GM18909 (cell line): ENCODE measurements at regions not wholly inside any gene's neighbourhood (a gene's known extent, or its start where the extent isn't known, plus 50 kb on each side); places are given as distances from the start of the nearest gene placed in this dataset.
A peak's percentile ranks its signal among the peaks of the same experiment; 100 is the strongest.
"Not testable (repeated sequence)": the region's sequence is repeated elsewhere in the genome, so short reads cannot be mapped to it uniquely, and the experiment has no call there.

Experiments used
- ATAC-seq: cut with Tn5 transposase; IDR thresholded peaks from one replicate; pipeline ENCODE4 v1.9.1; 2021; ENCODE audit warnings: mild to moderate bottlenecking; ENCODE audit not compliant: unreplicated experiment, poor library complexity

DNA sequence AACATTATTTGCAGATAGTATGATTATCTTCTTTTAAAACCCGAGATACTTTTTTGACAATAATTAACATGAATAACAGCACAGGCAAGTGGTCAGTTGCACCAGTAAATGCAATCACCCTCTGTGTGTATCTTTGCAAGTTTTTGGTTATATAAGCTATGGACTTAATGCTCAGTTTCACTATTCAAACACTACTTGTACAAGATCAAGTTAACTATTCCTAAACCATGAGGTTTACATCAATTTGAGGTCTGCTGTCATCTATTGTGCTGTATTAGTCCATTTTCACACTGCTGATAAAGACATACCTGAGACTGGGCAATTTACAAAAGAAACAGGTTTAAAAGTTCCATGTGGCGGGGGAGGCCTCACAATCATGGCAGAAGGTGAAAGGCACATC, 323.2 kb downstream of the NR4A2 start:
- no peak for ATAC-seq

DNA sequence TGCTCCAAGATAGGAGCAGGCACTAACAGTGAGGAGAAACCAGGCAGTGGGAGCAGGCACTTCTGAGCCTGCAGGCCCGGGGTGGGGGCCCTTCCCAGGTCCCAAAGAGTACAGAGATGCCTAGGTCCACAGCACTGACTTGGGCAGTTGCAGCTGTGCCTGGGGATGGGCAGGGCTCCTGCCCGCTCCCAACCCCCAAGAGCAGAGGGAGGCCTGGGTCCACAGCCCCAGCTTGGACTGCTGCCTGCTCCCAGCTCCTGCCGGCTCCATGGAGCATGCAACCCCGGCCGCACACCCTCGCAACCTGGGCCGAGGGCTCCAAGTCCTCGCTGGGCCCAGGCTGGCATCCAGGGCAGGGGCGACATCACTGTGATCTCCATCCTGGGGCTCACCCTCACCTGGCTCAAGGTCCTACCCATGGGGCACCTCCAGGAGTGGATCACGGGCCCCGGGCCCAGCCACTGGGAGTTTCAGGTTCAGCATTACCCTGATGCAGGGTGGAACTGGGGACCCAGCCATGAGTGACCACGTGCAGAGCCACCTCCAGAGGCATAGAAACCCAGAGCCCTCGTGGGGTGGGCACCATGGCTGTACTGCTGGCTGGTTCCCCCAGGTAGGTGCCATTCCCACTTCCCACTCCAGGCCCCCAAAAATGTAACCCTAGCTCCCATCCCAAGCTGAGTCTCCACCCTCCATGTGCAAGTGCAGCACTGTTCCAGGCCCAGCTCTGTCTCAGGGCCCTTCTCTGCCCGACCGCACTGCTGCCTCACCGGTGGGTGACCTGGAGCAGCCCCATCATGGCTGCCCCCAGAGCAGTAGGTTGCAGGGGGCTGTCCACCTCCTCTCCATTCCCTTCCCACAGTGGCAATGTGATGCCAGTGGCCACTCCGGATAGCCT, 325.6 kb downstream of the NR4A2 start:
- ATAC-seq: no peak

DNA sequence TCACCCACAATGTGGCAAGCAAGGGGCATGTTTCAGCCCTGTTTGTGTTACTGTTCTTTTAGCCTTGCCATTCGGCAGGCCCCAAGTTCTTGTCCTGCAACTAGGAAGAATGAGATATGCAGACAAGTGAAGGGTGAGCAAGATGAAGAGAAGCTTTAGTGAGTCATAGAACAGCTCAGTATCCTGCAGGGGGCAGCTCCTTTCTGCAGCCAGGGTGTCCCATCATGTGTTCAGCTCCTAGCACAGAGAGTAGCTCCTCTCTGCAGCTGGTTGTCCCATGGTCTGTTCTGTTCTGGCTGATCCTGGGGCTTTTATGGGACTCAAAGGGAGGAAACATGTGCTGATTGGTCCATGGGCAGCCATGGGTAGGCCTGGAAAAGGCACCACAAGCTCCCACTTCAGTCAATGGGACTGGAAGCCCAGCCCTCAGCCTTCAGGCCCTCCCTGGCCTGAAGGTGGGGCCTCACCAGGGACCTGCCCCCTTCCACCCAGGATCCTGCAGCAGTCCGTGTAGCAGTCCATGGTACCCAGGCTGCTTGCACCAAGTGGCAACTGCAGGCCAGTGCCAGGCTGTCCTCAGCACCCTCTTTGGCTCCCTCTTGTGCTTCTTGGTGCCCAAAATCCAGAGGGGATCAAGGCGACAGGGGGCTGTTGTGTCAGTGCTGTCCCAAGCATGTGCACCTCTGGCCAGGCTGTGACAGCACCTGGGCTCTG, 326.4 kb downstream of the NR4A2 start:
- no peak for ATAC-seq

DNA sequence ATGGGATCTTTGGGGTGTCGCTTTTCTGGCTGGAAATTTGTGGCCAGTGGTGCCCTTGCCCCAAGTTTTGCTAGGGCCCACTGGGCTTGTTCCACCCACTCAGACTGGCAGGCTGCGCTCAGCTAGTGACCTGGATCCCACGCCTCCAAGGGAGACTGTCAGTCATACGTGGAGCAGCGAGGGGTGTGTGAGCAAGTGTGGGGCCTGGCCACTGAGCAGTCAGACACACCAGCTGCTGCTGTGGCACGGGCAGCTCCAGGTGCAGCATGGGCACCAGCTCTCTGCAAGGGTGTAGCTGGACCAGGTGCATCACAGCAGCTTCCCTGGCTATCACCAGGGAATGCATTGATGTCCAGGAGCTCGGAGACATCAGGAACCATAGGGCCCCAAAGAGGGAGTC, 327.0 kb downstream of the NR4A2 start:
- no peak for ATAC-seq

DNA sequence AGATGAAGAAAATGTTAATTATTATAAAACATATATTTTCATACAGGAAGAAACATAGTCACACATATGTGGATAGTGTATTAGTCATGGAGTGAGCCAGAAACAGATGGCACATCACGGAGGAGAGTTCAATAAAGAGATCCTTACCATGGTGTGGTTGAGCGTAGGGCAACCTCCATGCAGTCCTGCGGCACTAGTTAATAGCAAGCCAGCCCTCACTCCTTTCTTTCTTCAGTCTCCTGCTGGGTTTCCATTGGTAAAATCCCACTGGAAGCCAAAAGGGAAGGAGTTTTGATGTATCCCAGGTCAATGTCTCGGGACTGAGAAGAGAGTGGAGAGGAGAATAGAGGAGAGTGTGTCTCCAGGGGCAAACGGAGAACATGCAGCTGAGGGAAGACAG, 328.1 kb downstream of the NR4A2 start:
- no peak for ATAC-seq

DNA sequence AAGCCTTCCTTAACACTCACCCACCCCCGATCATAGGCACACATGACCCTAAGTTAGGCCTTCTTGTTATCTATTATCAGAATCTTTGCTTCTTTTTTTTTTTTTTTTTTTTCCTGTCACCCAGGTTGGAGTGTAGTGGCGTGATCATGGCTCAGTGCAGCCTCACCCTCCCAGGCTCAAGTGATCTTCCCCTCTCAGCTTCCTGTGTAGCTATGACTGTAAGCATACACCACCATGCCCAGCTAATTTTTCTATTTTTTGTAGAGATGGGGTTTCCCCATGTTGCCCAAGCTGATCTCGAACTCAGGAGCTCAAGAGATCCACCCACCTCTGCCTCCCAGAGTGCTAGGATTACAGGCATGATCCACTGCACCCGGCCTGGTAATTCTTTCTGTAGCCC, 328.7 kb downstream of the NR4A2 start:
- ATAC-seq: no peak

DNA sequence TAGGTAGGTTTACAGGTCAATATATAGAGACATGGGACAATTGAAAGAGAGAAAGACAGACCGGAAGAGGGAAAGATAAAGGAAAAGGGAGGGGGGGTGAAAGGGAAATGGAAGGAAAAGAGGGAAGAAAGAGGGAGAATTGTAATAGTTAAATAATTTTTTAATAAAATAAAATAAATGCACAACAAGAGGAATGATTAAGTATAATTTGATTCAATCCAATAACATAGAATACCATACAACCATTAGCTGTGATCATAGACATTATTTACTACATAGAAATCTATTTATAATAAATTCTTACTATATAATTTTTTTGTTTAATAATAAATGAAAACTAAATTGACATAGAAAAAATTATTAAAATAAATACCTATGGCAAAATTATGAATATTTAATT, 330.7 kb downstream of the NR4A2 start:
- no peak for ATAC-seq

DNA sequence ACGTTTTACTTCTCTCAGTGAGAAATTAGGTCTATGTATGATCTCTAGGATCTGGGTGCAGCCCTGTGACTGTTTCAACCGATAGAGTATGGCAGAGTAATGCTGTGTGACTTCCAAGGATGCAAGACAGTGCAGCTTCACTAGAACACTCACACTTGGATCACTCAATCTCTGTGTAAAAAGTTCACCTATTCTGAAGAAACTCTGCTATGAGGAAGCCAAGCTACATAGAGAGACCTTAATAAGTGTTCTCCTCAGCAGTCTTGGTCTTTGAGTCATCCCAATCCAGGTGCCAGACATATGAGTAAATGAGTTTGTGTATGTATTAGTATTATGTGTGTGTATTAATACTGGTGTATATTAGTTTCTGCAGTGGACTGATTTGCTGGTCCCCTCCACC, 335.0 kb downstream of the NR4A2 start:
- no peak for ATAC-seq

DNA sequence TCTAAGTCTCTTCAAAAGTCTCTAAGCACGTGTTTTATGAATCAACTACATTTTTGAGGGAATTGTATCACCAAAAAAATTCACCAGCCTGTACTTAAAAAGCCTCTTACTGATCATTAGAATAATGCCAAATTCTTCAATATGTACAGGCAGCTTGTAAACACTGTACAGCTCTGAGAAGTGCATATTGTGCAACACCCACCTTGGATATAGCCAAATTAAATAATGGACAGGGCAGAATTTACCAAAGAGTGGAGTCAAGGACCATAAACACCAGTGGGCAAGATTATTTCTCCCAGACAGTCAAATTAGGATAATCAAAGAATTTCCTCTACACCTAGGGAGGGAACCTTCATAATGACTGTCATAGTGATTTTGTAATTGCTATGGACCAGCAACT, 338.2 kb downstream of the NR4A2 start:
- no peak for ATAC-seq

DNA sequence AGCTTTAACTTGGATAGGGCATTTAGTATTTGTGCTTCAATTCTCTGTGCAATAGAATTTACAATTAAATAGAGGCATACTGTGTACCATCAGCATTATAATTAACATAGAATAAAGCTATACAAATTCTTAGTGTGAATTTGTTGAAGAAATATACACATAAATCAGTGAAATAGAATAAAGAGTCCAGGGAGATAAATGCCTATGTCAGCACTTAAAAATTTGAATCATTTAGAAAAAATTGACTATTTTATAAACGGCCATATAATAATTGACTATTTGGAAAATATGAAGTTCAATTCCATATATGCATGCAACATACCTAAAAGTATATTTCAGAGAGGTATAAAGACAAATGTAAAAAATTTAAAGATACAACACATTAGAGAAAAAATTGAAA, 348.7 kb downstream of the NR4A2 start:
- ATAC-seq: no peak

DNA sequence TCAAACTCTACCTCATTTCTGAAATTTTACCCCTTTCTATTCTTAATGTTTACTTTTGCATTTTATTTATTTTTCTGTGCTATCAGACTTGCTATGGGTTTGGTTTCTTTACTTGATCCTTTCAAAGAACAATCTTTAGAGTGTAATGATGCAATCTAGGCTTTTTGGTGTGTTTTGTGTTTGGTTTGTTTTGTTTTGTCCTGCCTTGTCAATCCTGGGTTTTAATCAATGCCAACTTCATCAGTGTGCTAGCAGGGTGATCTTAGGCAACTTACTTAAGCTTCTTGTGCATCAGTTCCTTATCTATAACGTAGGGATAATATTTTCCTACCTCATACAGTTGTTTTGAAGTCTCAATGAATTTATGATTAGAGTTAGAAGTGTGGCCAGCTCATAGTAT, 350.4 kb downstream of the NR4A2 start:
- no peak for ATAC-seq

DNA sequence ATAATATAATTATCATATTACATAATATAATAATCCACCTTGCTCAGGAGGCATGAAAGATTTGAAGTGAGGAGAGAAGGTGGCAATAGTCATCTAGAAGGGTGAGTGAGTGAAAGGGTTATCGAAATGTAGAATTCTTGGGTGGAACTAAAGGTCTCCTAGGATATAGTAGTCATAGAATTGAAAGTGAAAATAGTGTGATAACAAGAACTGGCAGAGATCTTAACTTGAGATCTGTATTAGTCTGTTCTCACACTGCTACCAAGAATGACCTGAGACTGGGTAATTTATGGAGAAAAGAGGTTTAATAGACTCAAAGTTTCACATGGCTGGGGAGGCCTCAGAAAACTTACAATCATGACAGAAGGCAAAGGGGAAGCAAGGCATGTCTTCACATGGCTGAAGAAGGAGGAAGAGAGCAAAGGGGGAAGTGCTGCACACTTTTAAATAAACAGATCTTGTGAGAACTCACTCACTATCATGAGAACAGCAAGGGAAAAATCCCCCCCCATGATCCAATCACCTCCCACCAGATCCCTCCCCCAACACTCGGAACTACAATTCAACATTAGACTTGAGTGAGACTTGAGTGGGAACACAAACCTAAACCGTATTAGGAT, 351.5 kb downstream of the NR4A2 start:
- peak; percentile 69 for ATAC-seq

DNA sequence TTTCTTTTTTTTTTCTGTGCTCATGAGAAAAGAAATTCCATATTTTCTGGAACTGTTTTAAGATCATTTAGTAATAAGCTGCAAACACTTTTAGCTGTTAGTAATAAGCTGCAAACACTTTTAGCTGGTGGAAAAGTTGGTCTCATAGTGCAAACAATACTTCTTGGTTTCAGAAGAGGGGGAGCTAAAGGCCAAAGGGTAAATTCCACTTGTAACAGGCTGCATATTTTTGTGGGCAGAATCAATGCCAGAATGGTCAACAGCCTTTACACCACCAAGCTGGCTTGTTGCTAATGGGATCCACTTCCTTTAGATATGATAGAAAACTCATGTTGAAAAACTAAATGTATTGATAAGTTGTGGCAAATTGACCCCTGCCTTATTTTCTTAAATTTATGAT, 356.8 kb downstream of the NR4A2 start:
- ATAC-seq: no peak

DNA sequence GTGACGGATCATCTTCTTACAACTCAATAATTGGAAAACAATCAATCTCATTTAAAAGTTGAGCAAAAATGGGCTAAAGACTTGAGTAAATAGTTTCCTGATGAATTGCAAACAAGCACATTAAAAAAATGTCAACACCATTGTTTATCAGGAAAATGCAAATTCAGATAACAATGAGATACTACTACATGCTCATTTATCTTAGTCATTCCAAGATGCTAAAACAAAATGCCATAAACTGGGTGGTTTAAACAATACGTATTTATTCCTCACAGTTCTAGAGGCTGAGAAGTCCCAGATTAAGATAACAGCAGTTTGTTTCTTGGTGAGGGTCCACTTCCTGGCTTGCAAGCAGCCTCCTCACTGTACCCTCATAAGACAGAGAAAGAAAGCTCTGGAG, 359.6 kb downstream of the NR4A2 start:
- no peak for ATAC-seq

DNA sequence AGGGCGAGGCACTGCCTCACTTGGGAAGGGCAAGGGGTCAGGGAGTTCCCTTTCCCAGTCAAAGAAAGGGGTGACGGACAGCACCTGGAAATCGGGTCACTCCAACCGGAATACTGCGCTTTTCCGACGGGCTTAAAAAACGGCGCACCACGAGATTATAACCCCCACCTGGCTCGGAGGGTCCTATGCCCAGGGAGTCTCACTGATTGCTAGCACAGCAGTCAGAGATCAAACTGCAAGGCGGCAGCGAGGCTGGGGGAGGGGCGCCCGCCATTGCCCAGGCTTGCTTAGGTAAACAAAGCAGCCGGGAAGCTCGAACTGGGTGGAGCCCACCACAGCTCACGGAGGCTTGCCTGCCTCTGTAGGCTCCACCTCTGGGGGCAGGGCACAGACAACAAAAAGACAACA, 366.5 kb downstream of the NR4A2 start:
- not testable (repeated sequence) for ATAC-seq

DNA sequence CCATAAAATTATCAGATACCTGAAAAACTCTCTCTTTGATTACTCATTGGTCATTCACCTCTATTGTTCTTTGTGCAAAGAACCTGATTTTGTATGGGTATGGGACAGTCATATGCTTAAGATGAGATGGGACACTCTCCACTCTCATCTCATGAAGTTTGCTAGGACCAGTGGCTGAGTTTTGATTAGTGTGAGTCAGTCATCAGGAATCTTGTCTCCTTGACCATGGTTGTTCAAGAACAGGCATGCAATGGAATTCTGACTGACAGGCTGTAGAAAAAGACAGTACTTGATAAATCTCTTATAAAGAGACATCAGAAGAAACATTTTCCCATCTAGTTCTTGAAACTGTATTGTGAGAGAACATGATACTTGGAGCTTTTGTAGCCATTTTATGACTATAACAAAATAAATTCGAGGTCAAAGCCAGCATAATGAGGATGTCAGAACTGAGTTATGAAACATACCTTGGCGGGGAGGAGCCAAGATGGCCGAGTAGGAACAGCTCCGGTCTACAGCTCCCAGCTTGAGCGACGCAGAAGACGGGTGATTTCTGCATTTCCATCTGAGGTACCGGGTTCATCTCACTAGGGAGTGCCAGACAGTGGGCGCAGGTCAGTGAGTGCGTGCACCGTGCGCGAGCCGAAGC, 367.0 kb downstream of the NR4A2 start:
- no peak for ATAC-seq

DNA sequence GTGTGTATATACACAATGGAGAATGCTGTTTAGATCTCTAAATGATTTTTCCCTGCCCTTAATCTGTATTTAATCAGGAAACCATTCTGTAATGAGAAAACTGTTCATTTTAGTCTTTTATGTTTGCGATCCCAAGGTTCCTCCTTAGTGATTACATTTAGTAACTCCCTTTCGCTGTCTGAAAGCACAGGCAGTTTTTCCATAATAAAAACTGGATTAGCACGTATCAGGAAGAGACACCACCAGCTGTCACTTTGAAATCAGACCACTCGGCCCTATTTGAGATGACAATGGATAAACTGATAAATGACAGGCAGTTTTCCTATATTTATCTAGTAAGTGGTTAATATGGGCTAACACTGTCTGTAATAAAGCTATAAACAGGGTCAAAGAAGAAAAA, 370.9 kb downstream of the NR4A2 start:
- no peak for ATAC-seq

DNA sequence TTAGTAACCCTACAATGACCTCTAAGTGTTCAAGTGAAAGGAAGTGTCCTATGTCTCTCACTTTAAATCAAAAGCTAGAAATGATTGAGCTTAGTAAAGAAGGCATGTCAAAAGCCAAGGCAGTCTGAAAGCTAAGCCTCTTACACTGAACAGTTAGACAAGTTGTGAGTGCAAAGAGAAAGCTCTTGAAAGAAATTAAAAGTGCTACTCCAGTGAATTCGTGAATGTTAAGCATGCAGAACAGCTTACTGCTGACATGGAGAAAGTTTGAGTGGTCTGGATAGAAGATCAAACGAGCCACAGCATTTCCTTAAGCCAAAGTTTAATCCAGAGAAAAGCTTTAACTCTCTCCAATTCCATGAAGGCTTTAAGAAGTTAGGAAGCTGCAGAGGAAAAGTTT, 373.7 kb downstream of the NR4A2 start:
- no peak for ATAC-seq

DNA sequence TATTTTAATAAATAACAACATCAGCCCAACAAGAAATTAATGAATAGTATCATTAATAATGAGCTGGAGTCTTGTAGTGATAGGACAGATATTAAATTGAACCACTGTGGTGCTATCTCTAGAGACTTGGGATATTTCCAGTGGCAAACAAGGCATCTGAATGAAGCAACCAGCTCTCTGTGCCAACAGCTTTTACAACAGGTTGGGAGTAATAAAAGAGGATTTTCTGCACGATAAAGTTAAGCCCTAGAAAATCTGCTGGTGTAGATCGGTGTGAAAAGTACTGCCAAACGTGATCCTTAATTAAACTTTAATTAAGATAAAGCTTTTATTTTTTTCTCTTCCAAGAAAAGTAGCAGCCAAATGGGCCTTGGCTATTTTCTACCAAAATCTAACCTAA, 385.5 kb downstream of the NR4A2 start:
- ATAC-seq: no peak

DNA sequence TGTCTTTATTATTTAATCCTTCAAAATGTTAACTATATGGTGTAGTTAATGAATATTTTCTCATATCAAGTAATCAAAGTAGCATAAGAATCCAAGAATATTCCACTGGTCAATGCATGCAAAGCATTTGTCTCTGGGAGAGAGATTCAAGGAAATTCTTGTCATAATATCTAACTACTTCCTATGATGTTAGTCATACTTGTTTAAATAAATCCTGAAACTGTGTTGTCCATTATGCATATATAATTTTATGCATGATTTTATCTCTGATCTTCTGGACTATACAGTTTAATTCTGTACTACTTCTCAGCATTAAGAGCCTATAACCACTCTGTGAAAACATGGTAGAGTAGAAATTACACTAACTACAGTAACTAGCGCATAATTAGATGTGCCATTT, 388.3 kb downstream of the NR4A2 start:
- ATAC-seq: no peak

DNA sequence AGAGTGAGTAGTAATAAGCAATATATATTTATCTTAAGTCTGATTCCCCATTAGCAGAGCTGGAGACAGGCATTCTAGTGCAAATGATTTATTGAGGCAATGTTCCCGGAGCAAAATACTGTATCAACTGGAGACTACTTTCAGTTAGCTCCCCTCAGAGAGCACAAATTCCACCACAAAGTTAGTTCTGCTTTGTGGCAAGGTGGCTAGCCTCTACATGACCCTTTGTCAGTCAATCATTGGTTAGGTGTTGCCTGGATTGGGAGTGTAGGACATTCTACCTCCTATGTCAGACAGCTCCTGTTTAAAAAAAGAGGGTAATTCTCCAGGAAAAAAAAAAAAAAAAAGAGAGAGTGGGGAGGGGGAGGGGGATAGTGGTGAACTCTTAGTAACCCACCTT, 402.2 kb downstream of the NR4A2 start:
- ATAC-seq: no peak
